Effector memory CD8-positive, alpha-beta T cell (primary cell): ENCODE measurements at regions not wholly inside any gene's neighbourhood (a gene's known extent, or its start where the extent isn't known, plus 50 kb on each side); places are given as distances from the start of the nearest gene placed in this dataset.
"Not testable (repeated sequence)": the region's sequence is repeated elsewhere in the genome, so short reads cannot be mapped to it uniquely, and the experiment has no call there.

ENCODE experiments used
- ATAC-seq: fragments of 150-1000 bp; cut with Tn5 transposase; replicated peaks from 2 replicates; pipeline ENCODE4 v1.10.0; 2021; ENCODE audit warnings: mild to moderate bottlenecking, moderate library complexity
- DNase-seq, 3 experiments: peaks; one replicate each; pipeline ENCODE4 v3.0.0; 2021
- H3K27ac Mint-ChIP-seq, 2 donors: one replicate each; pipeline ENCODE4 v1.8.0; 2022; ENCODE audit warnings: mild to moderate bottlenecking in 2 of 2, mixed read lengths in 2 of 2, moderate library complexity in 2 of 2
- H3K27me3 Mint-ChIP-seq, 2 donors: one replicate each; pipeline ENCODE4 v1.8.0; 2022; ENCODE audit warnings: mixed read lengths in 2 of 2
- H3K36me3 Mint-ChIP-seq: one replicate; pipeline ENCODE4 v1.8.0; 2022; ENCODE audit warnings: mild to moderate bottlenecking, moderate library complexity, mixed read lengths; ENCODE audit not compliant: insufficient read depth
- H3K4me1 Mint-ChIP-seq, 2 donors: one replicate each; pipeline ENCODE4 v1.8.0; 2022; ENCODE audit warnings: low read depth in 2 of 2, mixed read lengths in 2 of 2
- H3K4me3 Mint-ChIP-seq, 2 donors: one replicate each; pipeline ENCODE4 v1.8.0; 2022; ENCODE audit warnings: mild to moderate bottlenecking in 2 of 2, mixed read lengths in 2 of 2, moderate library complexity in 2 of 2
- H3K9me3 Mint-ChIP-seq, 2 donors: one replicate each; pipeline ENCODE4 v1.8.0; 2022; ENCODE audit warnings: mixed read lengths in 2 of 2

DNA sequence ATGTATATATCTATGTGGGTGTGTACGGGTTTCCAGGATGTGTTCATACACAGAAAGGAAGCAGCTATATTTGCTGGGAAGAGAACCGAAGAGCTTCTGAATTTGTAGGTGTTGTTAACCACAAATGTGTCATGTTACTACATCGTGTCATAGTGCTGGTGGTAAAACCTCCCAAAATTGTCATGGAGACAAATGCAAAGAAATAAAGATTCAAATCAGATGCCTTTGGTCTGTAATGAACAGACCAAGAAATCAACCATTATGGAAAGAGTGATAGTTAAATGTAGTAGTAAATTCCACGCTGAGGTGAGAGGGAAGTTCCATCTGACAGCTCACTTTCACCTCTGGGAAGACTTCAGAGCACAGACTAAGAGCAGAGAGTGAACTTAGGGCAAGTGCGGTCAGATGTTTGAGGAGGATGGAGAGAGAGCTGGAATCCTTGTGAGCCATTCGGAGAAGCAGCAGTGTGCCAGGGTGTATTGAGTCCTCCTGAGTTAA, 487.5 kb downstream of the TMEM121 start:
- peak overlapping the region; percentile 8 to 24 for H3K27ac Mint-ChIP-seq
- H3K9me3 Mint-ChIP-seq = no peaks in the 10 kb centered on the region
- H3K4me1 Mint-ChIP-seq = peaks cover 13 to 19% of the 10 kb centered on the region in 2 donors
- ATAC-seq (peak; percentile 90), DNase-seq (no peak)
- no peaks in the 10 kb centered on the region for H3K36me3 Mint-ChIP-seq
- no peak overlapping the region for H3K4me3 Mint-ChIP-seq
- H3K27me3 Mint-ChIP-seq = peaks cover 11 to 23% of the 10 kb centered on the region in 2 donors

DNA sequence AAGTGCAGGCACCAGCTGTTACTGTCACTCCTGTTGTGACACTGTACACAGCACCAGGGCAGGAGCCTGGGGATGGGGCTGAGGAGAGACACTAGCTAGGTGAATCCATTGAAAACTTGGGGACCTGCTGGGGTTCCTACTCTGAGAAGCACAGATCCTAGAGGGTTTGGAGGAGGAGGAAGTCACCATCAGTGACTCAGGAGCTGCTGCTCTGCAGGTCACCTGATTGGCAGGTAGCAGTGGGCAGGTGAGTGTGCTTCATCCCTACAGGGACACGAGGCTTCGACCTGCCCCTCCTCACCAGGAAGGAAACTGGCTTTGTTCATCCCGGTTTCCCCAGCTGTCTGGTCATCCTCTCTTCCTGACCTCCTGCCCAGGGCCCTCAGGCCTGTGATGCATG, 491.6 kb downstream of the TMEM121 start:
- not testable (repeated sequence) for H3K4me3 Mint-ChIP-seq, DNase-seq, H3K9me3 Mint-ChIP-seq, H3K36me3 Mint-ChIP-seq, ATAC-seq, H3K27ac Mint-ChIP-seq
- Mint-ChIP-seq H3K4me1 (peaks cover 7 to 15% of the 10 kb centered on the region in 2 donors), H3K27me3 (peaks cover 18 to 30% of the 10 kb centered on the region in 2 donors)

DNA sequence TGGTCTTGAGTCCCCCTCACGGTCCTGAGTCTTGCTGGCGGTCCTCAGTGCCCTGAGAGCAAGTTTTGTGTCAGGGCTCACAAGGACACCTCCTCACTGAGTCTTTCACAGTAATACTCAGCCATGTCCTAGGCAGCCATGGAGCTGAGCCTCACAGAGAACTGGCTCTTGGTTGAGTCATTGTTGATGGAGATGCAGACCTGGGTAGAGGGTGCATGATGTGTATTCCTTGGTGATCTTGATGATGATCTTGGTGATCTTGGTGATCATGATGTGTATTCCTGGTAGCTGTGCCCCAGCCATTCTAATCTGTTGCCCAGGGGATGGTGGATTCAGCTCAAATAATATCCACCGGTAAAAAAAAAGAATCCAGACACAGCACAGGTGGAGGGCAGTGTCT, 495.4 kb downstream of the TMEM121 start:
- no peaks in the 10 kb centered on the region for H3K9me3 Mint-ChIP-seq
- no peak for ATAC-seq
- peaks cover 7 to 10% of the 10 kb centered on the region in 2 donors for H3K27me3 Mint-ChIP-seq
- no peak overlapping the region for H3K4me3 Mint-ChIP-seq
- no peak overlapping the region for H3K27ac Mint-ChIP-seq
- peaks cover 5 to 21% of the 10 kb centered on the region in 2 donors for H3K4me1 Mint-ChIP-seq
- H3K36me3 Mint-ChIP-seq = no peaks in the 10 kb centered on the region
- DNase-seq = no peak

DNA sequence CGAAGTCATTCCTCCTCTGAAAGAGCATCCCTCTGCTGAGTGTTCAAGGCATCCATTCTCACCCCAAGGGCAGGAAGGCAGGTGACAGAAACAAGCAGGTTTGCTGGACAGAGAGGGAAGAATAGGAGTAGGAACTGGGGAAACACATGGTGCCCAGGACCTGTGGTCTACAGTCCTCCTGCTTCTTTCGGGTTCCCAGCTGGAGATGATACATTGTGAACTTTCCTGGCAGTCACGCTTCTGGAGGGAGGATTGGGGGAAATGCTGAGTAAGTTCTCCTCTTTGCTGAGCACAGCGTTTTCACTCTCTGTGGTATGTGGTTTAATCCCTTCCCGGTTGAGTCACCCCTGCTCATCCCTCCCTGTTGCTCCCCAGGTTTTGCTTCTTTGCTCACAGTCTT, 496.3 kb downstream of the TMEM121 start:
- not testable (repeated sequence) for ATAC-seq, H3K36me3 Mint-ChIP-seq, H3K9me3 Mint-ChIP-seq, H3K27ac Mint-ChIP-seq, DNase-seq, H3K4me3 Mint-ChIP-seq, H3K27me3 Mint-ChIP-seq
- H3K4me1 Mint-ChIP-seq = peaks cover 5 to 21% of the 10 kb centered on the region in 2 donors

DNA sequence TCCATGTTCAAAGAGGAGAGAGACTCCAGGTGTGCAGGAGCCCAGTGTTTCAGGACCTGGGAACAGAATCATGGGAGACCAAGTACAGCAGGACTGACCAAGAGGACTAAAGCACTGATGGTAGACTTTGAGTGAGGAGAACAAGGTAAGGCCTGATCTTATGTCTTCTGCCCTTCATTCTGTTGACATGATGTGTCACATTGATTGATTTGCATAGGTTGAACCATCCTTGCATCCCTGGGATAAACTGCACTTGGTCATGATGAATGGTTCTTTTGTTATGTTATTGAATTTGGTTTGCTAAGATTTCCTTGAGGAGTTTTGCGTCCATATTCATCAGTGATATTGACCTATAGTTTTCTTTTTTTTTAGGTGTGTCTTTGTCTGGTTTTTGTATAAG, 497.0 kb downstream of the TMEM121 start:
- Mint-ChIP-seq H3K36me3 (no peaks in the 10 kb centered on the region), H3K4me3 (no peak overlapping the region), H3K4me1 (peaks cover 5 to 21% of the 10 kb centered on the region in 2 donors), H3K27ac (peak overlapping the region in 1 of 2 donors; percentile 41), H3K27me3 (peaks cover 12 to 18% of the 10 kb centered on the region in 2 donors), H3K9me3 (no peaks in the 10 kb centered on the region)
- DNase-seq = no peak
- no peak for ATAC-seq

DNA sequence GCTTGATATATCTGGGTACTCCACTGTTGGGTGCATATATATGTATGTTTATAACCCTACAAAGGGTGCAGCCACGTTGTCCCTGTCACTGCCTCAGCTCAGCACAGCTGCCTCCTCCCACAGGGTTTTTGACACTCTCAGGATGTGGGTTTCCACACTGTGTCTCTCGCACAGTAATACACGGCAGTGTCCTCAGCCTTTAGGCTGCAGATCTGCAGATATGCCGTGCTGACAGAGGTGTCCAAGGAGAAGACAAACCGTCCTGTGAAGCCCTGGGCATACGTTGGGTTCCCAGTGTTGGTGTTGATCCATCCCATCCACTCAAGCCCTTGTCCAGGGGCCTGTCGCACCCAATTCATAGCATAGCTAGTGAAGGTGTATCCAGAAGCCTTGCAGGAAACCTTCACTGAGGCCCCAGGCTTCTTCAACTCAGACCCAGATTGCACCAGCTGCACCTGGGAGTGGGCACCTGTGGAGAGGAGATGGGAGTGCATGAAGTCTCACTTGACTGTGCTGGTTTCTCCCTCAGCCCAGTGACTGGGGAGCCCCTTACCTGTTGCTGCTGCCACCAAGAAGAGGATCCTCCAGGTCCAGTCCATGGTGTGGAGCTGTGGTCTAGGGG, 498.7 kb downstream of the TMEM121 start:
- no peaks in the 10 kb centered on the region for H3K9me3 Mint-ChIP-seq
- no peak overlapping the region for H3K27ac Mint-ChIP-seq
- ATAC-seq (peak; percentile 91), DNase-seq (peak in 2 of 3 experiments; percentile 21 to 52)
- peaks cover 12 to 25% of the 10 kb centered on the region in 2 donors for H3K27me3 Mint-ChIP-seq
- peaks cover 5 to 21% of the 10 kb centered on the region in 2 donors for H3K4me1 Mint-ChIP-seq
- H3K4me3 Mint-ChIP-seq = peak overlapping the region; percentile 33 to 47
- no peaks in the 10 kb centered on the region for H3K36me3 Mint-ChIP-seq

DNA sequence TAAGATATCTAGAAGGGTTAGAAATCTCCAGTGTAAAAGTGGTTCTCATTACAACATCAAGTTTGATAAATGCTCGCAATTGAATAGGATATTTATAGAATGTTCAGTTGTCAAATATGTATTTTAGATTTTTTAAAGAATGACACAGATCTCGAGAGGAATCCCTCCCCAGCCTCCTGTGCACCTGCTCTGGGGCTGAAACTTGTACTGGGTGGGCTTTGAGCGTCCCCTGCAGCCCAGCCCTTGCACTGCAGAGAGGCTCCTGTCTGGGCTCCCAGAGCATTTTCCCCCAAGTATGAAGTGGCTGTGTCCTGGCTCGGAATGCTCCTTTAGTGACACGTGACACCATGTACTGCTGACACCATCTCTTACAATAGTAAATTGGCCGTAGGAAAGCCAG, 499.6 kb downstream of the TMEM121 start:
- ATAC-seq (no peak), DNase-seq (no peak)
- H3K27ac Mint-ChIP-seq = no peak overlapping the region
- no peaks in the 10 kb centered on the region for H3K9me3 Mint-ChIP-seq
- peaks cover 8 to 28% of the 10 kb centered on the region in 2 donors for H3K27me3 Mint-ChIP-seq
- no peak overlapping the region for H3K4me3 Mint-ChIP-seq
- H3K4me1 Mint-ChIP-seq = peaks cover 5 to 21% of the 10 kb centered on the region in 2 donors
- no peaks in the 10 kb centered on the region for H3K36me3 Mint-ChIP-seq

DNA sequence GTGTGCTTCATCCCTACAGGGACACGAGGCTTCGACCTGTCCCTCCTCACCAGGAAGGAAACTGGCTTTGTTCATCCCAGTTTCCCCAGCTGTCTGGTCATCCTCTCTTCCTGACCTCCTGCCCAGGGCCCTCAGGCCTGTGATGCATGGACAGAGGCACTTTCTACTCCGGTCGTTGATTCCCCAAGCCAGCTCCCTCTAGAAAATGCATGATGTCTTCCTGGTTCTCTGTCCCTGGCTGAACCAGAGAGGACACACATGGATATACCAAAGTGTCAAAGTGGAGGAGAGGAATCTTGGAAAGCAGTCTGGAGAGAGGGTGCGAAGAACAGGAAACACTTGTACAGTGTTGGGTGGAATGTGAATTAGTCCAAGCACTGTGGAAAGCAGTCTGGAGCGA, 501.4 kb downstream of the TMEM121 start:
- Mint-ChIP-seq H3K4me1 (peaks cover 5 to 18% of the 10 kb centered on the region in 2 donors), H3K27me3 (peaks cover 5 to 30% of the 10 kb centered on the region in 2 donors)
- not testable (repeated sequence) for DNase-seq, ATAC-seq, H3K36me3 Mint-ChIP-seq, H3K27ac Mint-ChIP-seq, H3K9me3 Mint-ChIP-seq, H3K4me3 Mint-ChIP-seq

DNA sequence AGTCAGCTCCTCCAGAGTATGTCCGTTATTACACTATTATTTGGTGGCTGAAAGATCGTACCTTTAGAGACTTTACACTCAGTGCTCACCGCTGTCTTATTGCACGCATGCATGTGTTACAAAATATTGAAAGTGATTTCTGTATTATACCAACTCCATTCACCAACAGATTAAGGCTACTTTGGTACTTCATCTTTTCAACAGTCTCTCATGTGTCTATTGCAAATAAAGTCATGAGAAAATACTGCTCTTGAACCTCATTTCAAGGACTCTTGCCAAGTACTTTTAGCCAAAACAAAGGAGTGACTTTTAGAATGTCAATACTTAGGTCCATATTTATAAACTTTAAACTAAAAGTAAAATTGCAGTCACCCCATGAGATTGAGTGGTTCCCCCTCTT, 503.6 kb downstream of the TMEM121 start:
- H3K27me3 Mint-ChIP-seq = peaks cover 12 to 47% of the 10 kb centered on the region in 2 donors
- no peaks in the 10 kb centered on the region for H3K36me3 Mint-ChIP-seq
- ATAC-seq = no peak
- no peak overlapping the region for H3K4me3 Mint-ChIP-seq
- H3K27ac Mint-ChIP-seq = no peak overlapping the region
- no peaks in the 10 kb centered on the region for H3K9me3 Mint-ChIP-seq
- H3K4me1 Mint-ChIP-seq = peaks cover 3 to 10% of the 10 kb centered on the region in 2 donors
- no peak for DNase-seq

DNA sequence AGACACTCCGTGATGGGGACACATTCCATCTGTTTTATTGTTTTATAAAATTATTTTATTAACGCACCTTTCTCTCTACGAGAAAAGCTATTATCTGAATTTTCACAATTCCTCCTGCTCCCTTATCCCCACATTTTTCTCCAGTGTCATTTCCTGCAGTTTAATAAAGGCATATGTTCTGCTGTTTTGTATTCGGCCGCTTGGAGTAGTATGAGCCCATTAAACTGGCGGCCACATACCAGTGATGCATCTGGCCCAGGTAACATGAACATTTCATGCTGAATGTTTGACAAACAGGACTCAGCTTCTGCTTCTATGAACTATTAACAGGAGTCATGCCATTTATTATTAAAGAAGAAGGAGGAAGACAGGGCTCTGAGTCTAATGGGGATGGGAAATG, 511.0 kb downstream of the TMEM121 start:
- H3K36me3 Mint-ChIP-seq = no peaks in the 10 kb centered on the region
- no peak overlapping the region for H3K27ac Mint-ChIP-seq
- no peak overlapping the region for H3K4me3 Mint-ChIP-seq

DNA sequence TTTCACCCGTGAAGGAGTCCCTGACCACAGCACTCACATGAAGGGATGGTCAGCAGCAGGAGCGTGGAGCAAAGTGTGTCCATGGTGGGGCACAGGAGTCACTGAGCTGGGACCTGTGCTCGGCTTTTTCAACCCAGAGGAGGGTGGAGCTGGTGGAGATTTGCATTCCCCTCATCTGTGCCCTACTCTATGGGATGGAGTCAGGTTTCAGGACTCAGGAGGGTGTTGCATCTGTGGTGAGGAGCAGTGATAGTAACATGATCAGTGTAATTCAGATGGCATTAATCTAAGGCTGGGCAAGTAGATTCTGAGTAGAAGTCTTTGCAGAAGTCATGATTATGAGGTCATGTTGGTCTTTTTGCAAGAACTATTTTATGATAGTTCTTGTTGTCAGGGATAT, 511.9 kb downstream of the TMEM121 start:
- Mint-ChIP-seq H3K36me3 (no peaks in the 10 kb centered on the region), H3K27ac (no peak overlapping the region), H3K27me3 (peaks cover 25 to 50% of the 10 kb centered on the region in 2 donors), H3K9me3 (no peaks in the 10 kb centered on the region), H3K4me1 (peaks cover 0 to 2% of the 10 kb centered on the region in 2 donors), H3K4me3 (no peak overlapping the region)
- DNase-seq = no peak
- ATAC-seq = no peak

More for the DNA sequence above, 511.0 kb downstream of the TMEM121 start:
- H3K27me3 Mint-ChIP-seq = peaks cover 17 to 51% of the 10 kb centered on the region in 2 donors
- ATAC-seq (no peak), DNase-seq (no peak)
- peaks cover 0 to 2% of the 10 kb centered on the region in 2 donors for H3K4me1 Mint-ChIP-seq
- H3K9me3 Mint-ChIP-seq = no peaks in the 10 kb centered on the region

DNA sequence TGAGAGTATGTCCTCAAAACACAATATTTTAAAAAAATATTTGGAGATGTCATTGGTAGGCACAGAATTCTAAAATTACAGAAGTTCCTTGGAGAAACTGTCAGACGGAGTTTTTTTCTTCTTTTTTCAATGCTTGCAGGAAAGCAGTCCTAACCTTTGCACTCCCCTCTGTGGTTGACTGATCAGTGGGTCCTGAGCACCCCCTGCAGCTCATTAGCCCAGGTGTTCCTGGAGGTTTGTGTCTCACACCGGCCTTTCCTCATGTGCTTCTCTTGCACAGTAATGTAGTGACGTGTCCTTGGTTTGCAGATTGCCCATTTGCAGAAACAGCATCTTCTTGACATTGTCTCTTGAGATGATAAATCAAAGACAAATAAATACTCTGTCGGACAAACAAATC, 513.0 kb downstream of the TMEM121 start:
- ATAC-seq = peak; percentile 81
- Mint-ChIP-seq H3K27me3 (peaks cover 24 to 53% of the 10 kb centered on the region in 2 donors), H3K4me1 (peaks cover 0 to 2% of the 10 kb centered on the region in 2 donors), H3K27ac (no peak overlapping the region), H3K4me3 (no peak overlapping the region), H3K36me3 (no peaks in the 10 kb centered on the region), H3K9me3 (no peaks in the 10 kb centered on the region)
- DNase-seq = peak; percentile 33 to 60 (median 48)

DNA sequence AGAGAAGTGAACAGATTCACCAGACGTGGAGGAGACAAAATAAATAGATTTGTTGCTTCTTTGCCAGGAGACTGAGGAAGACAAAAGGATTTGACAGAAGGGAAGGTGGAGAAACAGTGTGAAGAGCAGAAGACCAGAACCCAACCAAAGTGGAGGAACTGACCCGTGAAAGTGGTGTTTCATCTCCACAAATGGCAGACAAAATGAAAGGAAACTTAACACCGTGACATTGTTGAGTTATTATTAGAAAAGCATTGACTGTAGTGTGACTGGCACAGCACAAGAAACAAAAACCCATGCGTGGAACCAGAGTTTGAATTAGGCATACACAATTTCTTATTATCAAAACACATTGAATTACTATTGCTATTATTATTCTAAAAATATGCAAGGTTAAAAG, 518.1 kb downstream of the TMEM121 start:
- H3K9me3 Mint-ChIP-seq = no peaks in the 10 kb centered on the region
- no peak overlapping the region for H3K27ac Mint-ChIP-seq
- no peak overlapping the region for H3K4me3 Mint-ChIP-seq
- peaks cover 38 to 39% of the 10 kb centered on the region in 2 donors for H3K27me3 Mint-ChIP-seq
- no peak for DNase-seq
- peaks cover under 1 to 5% of the 10 kb centered on the region in 2 donors for H3K4me1 Mint-ChIP-seq
- H3K36me3 Mint-ChIP-seq = no peaks in the 10 kb centered on the region
- no peak for ATAC-seq

DNA sequence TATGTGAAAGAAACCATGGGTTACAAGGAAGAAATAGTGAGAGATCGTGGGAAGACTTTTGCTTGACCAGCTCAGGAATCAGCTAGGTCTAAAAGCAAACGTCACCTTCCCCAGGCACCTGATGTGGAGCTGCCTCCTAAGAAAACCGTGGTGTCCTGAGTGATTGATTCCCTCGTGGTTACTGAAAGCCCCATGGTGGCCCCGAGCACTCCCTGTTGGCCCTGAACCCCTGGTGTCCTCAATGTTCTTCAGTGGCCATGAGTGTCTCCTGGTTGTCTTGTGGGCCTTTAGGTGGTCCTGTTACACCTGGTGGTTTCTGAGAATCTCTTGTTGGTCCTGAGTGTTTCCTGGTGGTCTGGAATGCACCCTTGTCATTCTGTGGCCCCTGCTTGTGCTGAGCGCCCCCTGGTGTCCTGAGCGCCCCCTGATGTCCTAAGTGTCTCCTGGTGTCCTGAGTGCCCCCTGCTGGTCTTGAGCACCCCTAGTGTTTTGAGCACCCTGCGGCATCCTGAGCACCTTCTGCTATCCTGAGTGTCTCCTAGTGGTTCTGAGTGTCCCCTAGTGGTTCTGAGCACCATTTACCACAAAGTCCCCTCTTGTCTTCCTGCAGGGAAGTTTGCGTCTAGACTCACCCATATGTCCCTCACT, 518.7 kb downstream of the TMEM121 start:
- peaks cover 0 to 5% of the 10 kb centered on the region in 2 donors for H3K4me1 Mint-ChIP-seq
- DNase-seq (peak; percentile 75 to 81 (median 77)), ATAC-seq (peak; percentile 100)
- H3K36me3 Mint-ChIP-seq = no peaks in the 10 kb centered on the region
- H3K27ac Mint-ChIP-seq = no peak overlapping the region
- H3K27me3 Mint-ChIP-seq = peaks cover 40 to 45% of the 10 kb centered on the region in 2 donors
- H3K4me3 Mint-ChIP-seq = no peak overlapping the region
- no peaks in the 10 kb centered on the region for H3K9me3 Mint-ChIP-seq
